MCF 10A (cell line): ENCODE measurements at regions not wholly inside any gene's neighbourhood (a gene's known extent, or its start where the extent isn't known, plus 50 kb on each side); places are given as distances from the start of the nearest gene placed in this dataset.

Source experiments
- BruUV-seq: library from RNA; stranded (reverse); fragments of 400-500 nt; replicated peaks from 2 replicates; lab custom pipeline; 2021; lab: Mats Ljungman, UMichigan
- CTCF ChIA-PET: fragments of 300-600 bp; sonication (Branson Sonifier 250); formaldehyde crosslinking; extraction: SDS; loops from one replicate; lab custom pipeline; 2021; ENCODE audit warnings: antibody characterized with exemption, inconsistent platforms; lab: Yijun Ruan, JAX
- POLR2A ChIA-PET: fragments of 300-600, 350-650 bp; sonication (Branson Sonifier 250); formaldehyde crosslinking; extraction: SDS; loops from one replicate; lab custom pipeline; 2020; ENCODE audit warnings: antibody characterized with exemption, inconsistent platforms; lab: Yijun Ruan, JAX
- DNase-seq: peaks from one replicate; pipeline ENCODE4 v3.0.0-alpha.2; 2018; ENCODE audit not compliant: unreplicated experiment
- H3K27ac Mint-ChIP-seq: one replicate; pipeline ENCODE4 v1.8.0; 2022; ENCODE audit warnings: mild to moderate bottlenecking, low read depth, mixed read lengths; ENCODE audit not compliant: unreplicated experiment
- H3K27me3 Mint-ChIP-seq: one replicate; pipeline ENCODE4 v1.8.0; 2022; ENCODE audit warnings: mixed read lengths; ENCODE audit not compliant: insufficient read depth, unreplicated experiment
- H3K36me3 Mint-ChIP-seq: one replicate; pipeline ENCODE4 v1.8.0; 2022; ENCODE audit warnings: mild to moderate bottlenecking, moderate library complexity, mixed read lengths; ENCODE audit not compliant: insufficient read depth, unreplicated experiment
- H3K4me1 Mint-ChIP-seq: one replicate; pipeline ENCODE4 v1.8.0; 2022; ENCODE audit warnings: mixed read lengths; ENCODE audit not compliant: insufficient read depth, unreplicated experiment
- H3K4me3 Mint-ChIP-seq: one replicate; pipeline ENCODE4 v1.8.0; 2022; ENCODE audit warnings: mild to moderate bottlenecking, moderate library complexity, mixed read lengths; ENCODE audit not compliant: unreplicated experiment
- H3K9me3 Mint-ChIP-seq: one replicate; pipeline ENCODE4 v1.8.0; 2022; ENCODE audit warnings: mixed read lengths; ENCODE audit not compliant: unreplicated experiment
- intact Hi-C: fragments of 100-400 bp; cut with micrococcal nuclease; formaldehyde crosslinking; loops from 2 replicates; pipeline ENCODE4 v1.14.1; 2022
- TF ChIP-seq, protein P1 (sequence below): fragments of 200-600 bp; IDR thresholded peaks from one replicate; pipeline ENCODE4 v1.8.0; 2022; ENCODE audit warnings: antibody characterized with exemption, mild to moderate bottlenecking; ENCODE audit not compliant: unreplicated experiment

DNA sequence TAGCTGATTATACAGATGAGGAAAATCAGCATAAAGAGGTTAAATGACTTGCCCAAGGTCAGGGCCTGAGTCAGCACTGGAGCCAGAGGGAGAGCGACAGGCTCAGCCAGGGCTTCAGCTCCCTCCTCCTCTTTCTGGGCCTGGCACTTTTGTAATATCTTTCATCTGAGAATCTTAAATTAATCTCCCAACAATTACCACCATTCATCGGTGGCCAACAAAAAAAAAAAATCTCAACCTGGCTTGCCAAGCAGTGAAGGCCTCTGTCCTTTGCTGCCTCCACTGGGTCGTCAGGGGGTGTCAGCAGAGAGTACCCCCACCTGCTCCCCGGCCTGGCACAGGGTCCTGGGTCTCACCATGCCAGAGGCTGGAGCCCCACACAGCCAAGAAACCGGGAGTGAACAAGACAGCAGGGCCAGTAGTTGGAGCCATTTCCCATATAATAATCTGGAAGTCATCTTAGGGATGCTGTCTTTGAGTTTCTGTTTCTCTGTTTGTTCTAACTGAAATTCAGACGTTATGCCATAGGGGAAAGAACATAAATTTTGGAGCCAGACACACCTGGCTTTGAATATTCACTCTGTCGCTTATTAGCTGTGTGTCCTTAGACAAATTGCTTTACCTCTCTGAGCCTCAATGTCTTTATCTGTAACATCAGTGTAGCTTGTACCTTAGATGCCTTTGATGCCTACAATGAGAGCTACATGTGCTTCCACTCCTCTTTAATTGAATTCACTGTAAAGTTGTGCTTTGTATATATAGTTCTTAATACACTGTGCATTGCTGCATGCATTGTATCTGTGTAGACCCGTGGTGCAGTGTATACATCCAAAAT is 299.9 kb upstream of the MSX2 start:
- Mint-ChIP-seq H3K4me3 (no peak overlapping the region), H3K27me3 (no peaks in the 10 kb centered on the region), H3K4me1 (peaks cover 10% of the 10 kb centered on the region), H3K27ac (peak overlapping the region; percentile 50), H3K9me3 (no peaks in the 10 kb centered on the region), H3K36me3 (no peaks in the 10 kb centered on the region)
- CTCF ChIA-PET: interaction anchor here (0.6 to 15.8 kb wide), 12 partner anchors 10 to 605 kb away, joined by 3 to 326 read pairs (median 4); no protein-coding TSS in a partner anchor
- peak; percentile 21 for DNase-seq
- TF ChIP-seq, protein P1, sequence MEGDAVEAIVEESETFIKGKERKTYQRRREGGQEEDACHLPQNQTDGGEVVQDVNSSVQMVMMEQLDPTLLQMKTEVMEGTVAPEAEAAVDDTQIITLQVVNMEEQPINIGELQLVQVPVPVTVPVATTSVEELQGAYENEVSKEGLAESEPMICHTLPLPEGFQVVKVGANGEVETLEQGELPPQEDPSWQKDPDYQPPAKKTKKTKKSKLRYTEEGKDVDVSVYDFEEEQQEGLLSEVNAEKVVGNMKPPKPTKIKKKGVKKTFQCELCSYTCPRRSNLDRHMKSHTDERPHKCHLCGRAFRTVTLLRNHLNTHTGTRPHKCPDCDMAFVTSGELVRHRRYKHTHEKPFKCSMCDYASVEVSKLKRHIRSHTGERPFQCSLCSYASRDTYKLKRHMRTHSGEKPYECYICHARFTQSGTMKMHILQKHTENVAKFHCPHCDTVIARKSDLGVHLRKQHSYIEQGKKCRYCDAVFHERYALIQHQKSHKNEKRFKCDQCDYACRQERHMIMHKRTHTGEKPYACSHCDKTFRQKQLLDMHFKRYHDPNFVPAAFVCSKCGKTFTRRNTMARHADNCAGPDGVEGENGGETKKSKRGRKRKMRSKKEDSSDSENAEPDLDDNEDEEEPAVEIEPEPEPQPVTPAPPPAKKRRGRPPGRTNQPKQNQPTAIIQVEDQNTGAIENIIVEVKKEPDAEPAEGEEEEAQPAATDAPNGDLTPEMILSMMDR: no peak
- no TSS peak for BruUV-seq
- intact Hi-C loops: no loop called here
- POLR2A ChIA-PET: interaction anchor here (0.6 kb wide), 1 partner anchor 189 kb away, joined by 3 read pairs; no protein-coding TSS in a partner anchor

DNA sequence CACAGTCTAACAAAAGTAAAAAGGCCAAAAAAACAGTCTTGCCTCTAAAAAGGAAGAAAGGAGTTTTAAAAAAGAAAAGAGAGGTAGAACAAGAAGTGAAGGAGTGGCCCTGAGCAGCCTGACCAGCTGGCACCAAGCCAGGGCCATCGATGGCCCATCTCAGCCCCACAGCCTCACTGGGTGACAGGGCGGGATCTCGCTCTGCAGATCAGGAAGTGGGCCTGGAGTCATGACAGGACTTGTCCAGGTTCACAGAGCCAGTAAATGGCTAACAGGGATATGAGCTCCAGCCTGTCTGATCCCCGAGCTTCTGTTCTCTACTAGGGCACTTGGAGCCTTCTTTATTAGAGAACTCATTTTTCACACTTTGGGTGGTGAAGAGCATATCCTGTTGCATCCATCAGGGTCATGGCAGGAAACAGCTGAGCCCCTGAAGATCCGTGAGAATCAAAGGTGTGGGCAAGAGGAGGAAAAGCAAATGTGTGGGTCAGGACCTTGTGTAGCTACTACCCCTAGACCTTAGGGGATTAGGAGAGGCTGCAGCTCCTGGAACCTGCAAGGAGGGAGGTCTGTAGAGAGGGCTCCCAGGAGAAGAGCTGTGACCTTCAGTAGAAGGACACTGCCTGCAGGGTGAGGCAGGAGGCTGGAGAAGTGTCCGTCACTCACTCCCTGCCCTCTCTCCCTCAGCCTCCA is 299.0 kb upstream of the MSX2 start:
- intact Hi-C loops: no loop called here
- CTCF ChIA-PET: interaction anchor here (0.6 to 15.8 kb wide), 10 partner anchors 11 to 802 kb away, joined by 3 to 326 read pairs (median 5); no protein-coding TSS in a partner anchor
- DNase-seq: peak; percentile 49

DNA sequence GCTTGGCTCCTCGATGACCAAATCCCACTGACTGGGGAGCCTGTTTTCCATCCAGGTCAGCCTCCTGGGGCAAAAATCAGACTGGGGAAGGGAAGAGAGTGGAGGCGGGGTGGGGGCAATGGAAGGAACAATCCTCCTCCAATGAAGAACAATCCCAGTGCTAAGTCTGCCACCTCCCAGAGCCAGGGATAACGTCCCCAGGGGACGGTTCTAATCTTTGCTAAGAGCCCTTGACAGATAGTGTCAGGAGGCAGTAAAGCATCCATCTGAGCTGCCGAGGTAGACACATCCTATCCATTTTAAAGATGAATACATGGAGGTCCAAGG is 298.5 kb upstream of the MSX2 start:
- H3K27ac Mint-ChIP-seq: peak overlapping the region; percentile 50
- POLR2A ChIA-PET: interaction anchor here (0.7 to 1.1 kb wide), 4 partner anchors 35 to 370 kb away, joined by 3 read pairs; partner anchors contain the start of gene MSX2
- H3K27me3 Mint-ChIP-seq: no peaks in the 10 kb centered on the region
- intact Hi-C loops: no loop called here
- no peaks in the 10 kb centered on the region for H3K36me3 Mint-ChIP-seq
- CTCF ChIA-PET: interaction anchor here (0.7 to 15.8 kb wide), 11 partner anchors 12 to 511 kb away, joined by 3 to 326 read pairs (median 4); partner anchors contain the start of gene NSG2
- peaks cover 10% of the 10 kb centered on the region for H3K4me1 Mint-ChIP-seq
- H3K9me3 Mint-ChIP-seq: no peaks in the 10 kb centered on the region
- TF ChIP-seq, protein P1: no peak
- DNase-seq: no peak
- no TSS peak for BruUV-seq
- no peak overlapping the region for H3K4me3 Mint-ChIP-seq

More for the DNA sequence above, 299.0 kb upstream of the MSX2 start:
- Mint-ChIP-seq H3K4me3 (no peak overlapping the region), H3K9me3 (no peaks in the 10 kb centered on the region), H3K36me3 (no peaks in the 10 kb centered on the region), H3K27ac (peak overlapping the region; percentile 50), H3K27me3 (no peaks in the 10 kb centered on the region), H3K4me1 (peaks cover 10% of the 10 kb centered on the region)
- TF ChIP-seq, protein P1: no peak
- BruUV-seq: no TSS peak
- POLR2A ChIA-PET: interaction anchor here (1.0 to 1.1 kb wide), 2 partner anchors 42 to 299 kb away, joined by 3 read pairs; partner anchors contain the start of gene MSX2

DNA sequence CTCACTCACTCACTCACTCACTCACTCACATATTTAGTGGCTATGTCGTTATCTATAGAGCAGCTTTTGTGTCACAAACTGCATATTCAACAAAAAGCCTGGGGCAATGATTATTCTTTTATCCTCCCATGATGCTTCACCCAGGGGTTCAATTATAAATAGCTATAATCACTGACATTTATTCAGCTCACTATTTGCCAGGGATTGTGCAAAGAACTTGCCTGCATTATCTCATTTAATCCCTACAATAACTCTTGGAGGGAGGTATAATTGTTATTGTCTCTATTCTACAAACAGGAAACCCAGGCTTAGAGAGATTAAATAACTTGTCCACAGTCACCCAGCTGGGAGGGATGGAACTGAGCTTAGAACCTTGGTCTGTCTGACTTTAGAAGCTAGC is 298.0 kb upstream of the MSX2 start:
- CTCF ChIA-PET: interaction anchor here (0.7 to 15.8 kb wide), 9 partner anchors 12 to 525 kb away, joined by 3 to 326 read pairs (median 5); partner anchors contain the start of gene NSG2

More for the DNA sequence above, 298.0 kb upstream of the MSX2 start:
- DNase-seq: no peak
- Mint-ChIP-seq H3K4me1 (peaks cover 10% of the 10 kb centered on the region), H3K27me3 (no peaks in the 10 kb centered on the region), H3K27ac (no peak overlapping the region), H3K36me3 (no peaks in the 10 kb centered on the region), H3K9me3 (no peaks in the 10 kb centered on the region), H3K4me3 (no peak overlapping the region)
- POLR2A ChIA-PET: interaction anchor here (0.7 to 0.8 kb wide), 2 partner anchors 34 to 369 kb away, joined by 3 read pairs; no protein-coding TSS in a partner anchor
- no TSS peak for BruUV-seq
- TF ChIP-seq, protein P1: no peak
- intact Hi-C loops: no loop called here
